HG02798 (cell line): ENCODE measurements at regions not wholly inside any gene's neighbourhood (a gene's known extent, or its start where the extent isn't known, plus 50 kb on each side); places are given as distances from the start of the nearest gene placed in this dataset.
A peak's percentile ranks its signal among the peaks of the same experiment; 100 is the strongest.

Experiments used
- ATAC-seq: cut with Tn5 transposase; IDR thresholded peaks from one replicate; pipeline ENCODE4 v1.9.1; 2021; ENCODE audit warnings: mild to moderate bottlenecking; ENCODE audit not compliant: unreplicated experiment, poor library complexity

- no peak for ATAC-seq
These were observed 467.2 kb downstream of the TTLL7 start for GRCh38 chr1:83531521-83532309.

GRCh38 chr1:83530506-83530905 is 468.4 kb downstream of the TTLL7 start:
- no peak for ATAC-seq

- ATAC-seq: no peak
These were observed 470.9 kb downstream of the TTLL7 start for GRCh38 chr1:83527987-83528386.

GRCh38 chr1:83520797-83521196 is 478.1 kb downstream of the TTLL7 start:
- ATAC-seq: no peak

- no peak for ATAC-seq
These were observed 482.6 kb downstream of the TTLL7 start for GRCh38 chr1:83516369-83516768.

GRCh38 chr1:83515578-83516154 is 483.3 kb downstream of the TTLL7 start:
- no peak for ATAC-seq

GRCh38 chr1:83512373-83513193 is 486.3 kb downstream of the TTLL7 start:
- ATAC-seq: no peak

- no peak for ATAC-seq
These were observed 487.7 kb downstream of the TTLL7 start for GRCh38 chr1:83511146-83511726.

- no peak for ATAC-seq
These were observed 489.6 kb downstream of the TTLL7 start for GRCh38 chr1:83509301-83509781.

GRCh38 chr1:83508485-83509151 is 490.3 kb downstream of the TTLL7 start:
- peak; percentile 98 for ATAC-seq

GRCh38 chr1:83505148-83505547 is 493.8 kb downstream of the TTLL7 start:
- no peak for ATAC-seq

- ATAC-seq: no peak
These were observed 495.8 kb downstream of the TTLL7 start for GRCh38 chr1:83503153-83503552.

GRCh38 chr1:83500987-83501591 is 497.8 kb downstream of the TTLL7 start:
- peak; percentile 90 for ATAC-seq

GRCh38 chr1:83500531-83500930 is 498.4 kb downstream of the TTLL7 start:
- ATAC-seq: peak; percentile 28

- ATAC-seq: peak; percentile 66
These were observed 498.9 kb downstream of the TTLL7 start for GRCh38 chr1:83499998-83500397.

- no peak for ATAC-seq
These were observed 501.4 kb downstream of the TTLL7 start for GRCh38 chr1:83497563-83497962.

- ATAC-seq: no peak
These were observed 503.4 kb downstream of the TTLL7 start for GRCh38 chr1:83495560-83495959.

GRCh38 chr1:83493633-83494032 is 505.3 kb downstream of the TTLL7 start:
- ATAC-seq: no peak

GRCh38 chr1:83491930-83492329 is 507.0 kb downstream of the TTLL7 start:
- ATAC-seq: no peak

GRCh38 chr1:83490988-83491387 is 507.9 kb downstream of the TTLL7 start:
- ATAC-seq: no peak
